GM21423 (cell line): ENCODE measurements at regions not wholly inside any gene's neighbourhood (a gene's known extent, or its start where the extent isn't known, plus 50 kb on each side); places are given as distances from the start of the nearest gene placed in this dataset.

ENCODE experiments used
- ATAC-seq: cut with Tn5 transposase; IDR thresholded peaks from one replicate; pipeline ENCODE4 v1.9.1; 2021; ENCODE audit warnings: mild to moderate bottlenecking, moderate library complexity; ENCODE audit not compliant: unreplicated experiment

DNA sequence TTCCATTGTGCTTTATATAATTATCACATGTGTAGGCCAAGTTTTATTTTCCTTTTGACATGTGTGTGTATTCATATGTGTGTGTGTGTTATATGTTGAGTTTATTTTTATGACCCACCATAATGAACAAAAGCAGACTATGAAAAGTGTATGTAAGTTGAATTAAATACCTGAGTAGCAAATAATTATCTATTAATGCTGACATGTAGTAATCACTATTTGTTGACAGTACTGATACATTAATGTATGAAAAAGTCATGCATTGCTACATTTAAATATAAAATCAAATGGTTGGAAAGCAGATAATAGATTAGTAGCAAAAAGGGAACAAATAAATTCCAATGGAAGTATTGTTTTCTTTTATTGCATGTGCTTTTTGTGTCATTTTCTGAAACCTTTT, 1948.5 kb upstream of the PCDH20 start:
- no peak for ATAC-seq

DNA sequence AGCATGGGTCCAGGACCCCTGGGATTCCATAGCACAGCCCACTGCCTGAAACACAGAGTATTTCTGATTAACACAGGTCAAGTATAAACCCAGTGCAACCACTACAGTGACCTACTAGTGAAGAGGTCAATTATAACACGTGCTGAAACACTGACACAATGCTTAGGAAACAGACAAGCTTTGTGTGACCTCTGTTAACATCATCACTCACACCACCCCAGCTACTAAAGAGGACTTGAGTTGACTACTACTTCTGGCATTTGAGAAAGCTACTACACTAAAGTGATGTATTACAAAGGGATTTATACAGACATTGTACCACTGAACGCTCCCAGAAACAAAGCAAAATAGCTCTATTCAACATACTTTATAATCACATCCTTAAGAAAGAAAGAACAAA, 1935.9 kb upstream of the PCDH20 start:
- no peak for ATAC-seq

- ATAC-seq, result no peak
Observed at GRCh38 chr13:63351081-63351480, 1935.4 kb upstream of the PCDH20 start.

DNA sequence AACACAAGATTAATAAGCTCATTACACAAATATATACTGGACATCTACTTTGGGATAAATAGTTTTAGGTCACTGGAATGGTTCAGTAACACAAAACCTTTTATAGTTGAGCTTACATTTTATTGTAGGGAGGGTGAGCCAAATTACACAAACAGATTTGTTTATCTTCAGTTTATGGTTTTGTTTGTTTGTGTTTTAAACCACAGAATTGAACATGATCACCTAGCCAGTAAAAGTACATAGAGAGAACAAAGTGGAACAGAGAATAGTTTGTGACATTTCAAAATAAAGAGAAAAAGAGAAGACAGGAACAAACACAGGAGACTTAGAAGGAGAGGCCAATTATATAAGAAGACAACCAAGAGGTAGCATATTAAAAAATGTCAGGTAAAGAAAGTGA, 1930.2 kb upstream of the PCDH20 start:
- ATAC-seq, result no peak

GRCh38 chr13:63344711-63345110, 1929.1 kb upstream of the PCDH20 start:
- no peak for ATAC-seq

DNA sequence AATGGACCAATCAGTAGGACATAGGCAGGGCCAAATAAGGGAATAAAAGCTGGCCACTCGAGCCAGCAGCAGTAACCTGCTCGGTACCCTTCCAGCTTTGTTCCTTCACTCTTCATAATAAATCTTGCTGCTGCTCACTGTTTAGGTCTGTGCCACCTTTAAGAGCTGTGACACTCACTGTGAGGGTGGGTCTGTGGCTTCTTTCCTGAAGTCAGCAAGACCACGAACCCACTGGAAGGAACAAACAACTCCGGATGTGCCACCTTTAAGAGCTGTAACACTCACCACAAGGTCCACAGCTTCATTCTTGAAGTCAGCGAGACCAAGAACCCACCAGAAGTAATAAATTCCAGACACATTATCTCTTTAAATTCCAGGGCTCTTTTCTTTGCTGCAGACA, 1922.3 kb upstream of the PCDH20 start:
- ATAC-seq, result no peak

GRCh38 chr13:63337041-63337440, 1921.4 kb upstream of the PCDH20 start:
- ATAC-seq, result no peak

DNA sequence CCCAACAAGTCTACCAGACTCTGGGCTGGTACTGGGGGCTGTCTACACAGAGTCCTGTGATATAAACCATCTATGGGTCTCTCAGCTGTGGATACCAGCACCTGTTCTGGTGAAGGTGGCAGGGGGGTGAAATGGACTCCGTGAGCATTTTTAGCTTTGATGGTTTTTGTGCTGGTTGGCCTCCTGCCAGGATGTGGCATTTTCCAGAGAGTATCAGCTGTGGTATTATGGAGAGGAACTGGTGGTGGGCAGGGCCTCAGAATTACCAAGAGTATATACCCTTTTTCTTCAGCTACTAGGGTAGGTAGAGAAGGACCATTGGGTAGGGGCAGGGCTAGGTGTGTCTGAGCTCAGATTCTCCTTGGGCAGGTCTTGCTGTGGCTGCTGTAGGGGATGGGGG, 1920.9 kb upstream of the PCDH20 start:
- no peak for ATAC-seq

- ATAC-seq, result no peak
Observed at GRCh38 chr13:63327584-63327983, 1911.9 kb upstream of the PCDH20 start.

GRCh38 chr13:63323441-63323840, 1907.8 kb upstream of the PCDH20 start:
- no peak for ATAC-seq

- ATAC-seq, result no peak
Observed at GRCh38 chr13:63311587-63311986, 1895.9 kb upstream of the PCDH20 start.

- ATAC-seq, result no peak
Observed at GRCh38 chr13:63308549-63309165, 1893.0 kb upstream of the PCDH20 start.

GRCh38 chr13:63307228-63307627, 1891.6 kb upstream of the PCDH20 start:
- ATAC-seq, result peak; percentile 60

GRCh38 chr13:63305641-63306133, 1890.0 kb upstream of the PCDH20 start:
- ATAC-seq, result no peak

GRCh38 chr13:63304497-63304896, 1888.8 kb upstream of the PCDH20 start:
- ATAC-seq, result no peak

GRCh38 chr13:63299866-63300394, 1884.3 kb upstream of the PCDH20 start:
- no peak for ATAC-seq

GRCh38 chr13:63297163-63297562, 1881.5 kb upstream of the PCDH20 start:
- no peak for ATAC-seq

- no peak for ATAC-seq
Observed at GRCh38 chr13:63291701-63292100, 1876.1 kb upstream of the PCDH20 start.

- ATAC-seq, result no peak
Observed at GRCh38 chr13:63288576-63288975, 1872.9 kb upstream of the PCDH20 start.

DNA sequence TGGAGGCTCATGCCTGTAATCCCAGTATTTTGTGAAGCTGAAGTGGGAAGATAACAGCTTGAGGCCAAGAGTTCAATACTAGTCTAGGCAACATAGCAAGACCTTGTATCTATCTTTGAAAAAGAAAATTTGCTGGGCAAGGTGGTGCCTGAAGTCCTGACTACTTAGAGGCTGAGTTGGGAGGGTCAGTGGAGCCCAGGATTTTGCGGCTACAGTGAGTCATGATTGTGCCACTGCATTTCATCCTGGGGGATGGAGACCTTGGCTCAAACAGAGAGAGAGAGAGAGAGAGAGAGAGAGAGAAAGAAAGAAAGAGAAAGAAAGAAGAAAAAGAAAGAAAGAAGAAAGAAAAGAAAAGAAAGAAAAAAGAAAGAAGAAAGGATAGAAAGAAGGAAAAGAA, 1872.3 kb upstream of the PCDH20 start:
- ATAC-seq, result no peak

DNA sequence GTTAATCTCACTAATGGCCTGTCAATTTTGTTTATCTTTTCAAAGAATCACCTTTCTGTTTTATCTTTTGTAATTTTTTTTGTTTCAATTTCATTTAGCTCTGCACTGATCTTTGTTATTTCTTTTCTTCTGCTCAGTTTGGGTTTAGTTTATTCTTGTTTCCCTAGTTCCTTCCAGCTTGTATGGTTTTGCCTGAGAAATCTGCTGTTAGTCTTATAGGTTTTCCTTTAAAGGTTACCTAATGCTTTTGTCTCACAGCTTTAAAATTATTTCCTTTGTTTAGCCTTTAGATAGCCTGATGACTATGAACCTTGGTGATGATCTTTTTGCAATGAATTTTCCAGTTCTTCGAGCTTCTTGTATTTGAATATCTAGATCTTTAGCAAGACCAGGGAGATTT, 1869.8 kb upstream of the PCDH20 start:
- ATAC-seq, result no peak

- ATAC-seq, result no peak
Observed at GRCh38 chr13:63279136-63279535, 1863.5 kb upstream of the PCDH20 start.

GRCh38 chr13:63274772-63275171, 1859.1 kb upstream of the PCDH20 start:
- ATAC-seq, result no peak
